Activated CD8-positive, alpha-beta memory T cell treated with anti-CD3 and anti-CD28 coated beads for 24 hours (primary cell): ENCODE measurements at regions not wholly inside any gene's neighbourhood (a gene's known extent, or its start where the extent isn't known, plus 50 kb on each side); places are given as distances from the start of the nearest gene placed in this dataset.
"Not testable (repeated sequence)": the region's sequence is repeated elsewhere in the genome, so short reads cannot be mapped to it uniquely, and the experiment has no call there.

Experiments
- DNase-seq: peaks from one replicate; pipeline ENCODE4 v3.0.0-alpha.2; 2020

DNA sequence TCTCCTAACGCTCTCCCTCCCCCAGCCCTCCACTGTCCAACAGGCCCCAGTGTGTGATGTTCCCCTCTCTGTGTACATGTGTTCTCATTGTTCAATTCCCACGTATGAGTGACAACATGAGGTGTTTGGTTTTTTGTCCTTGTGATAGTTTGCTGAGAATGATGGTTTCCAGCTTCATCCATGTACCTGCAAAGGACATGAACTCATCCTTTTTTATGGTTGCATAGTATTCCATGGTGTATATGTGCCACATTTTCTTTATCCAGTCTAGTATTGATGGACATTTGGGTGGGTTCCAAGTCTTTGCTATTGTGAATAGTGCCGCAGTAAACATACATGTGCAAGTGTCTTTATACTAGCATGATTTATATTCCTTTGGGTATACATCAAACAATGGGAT, 347.4 kb downstream of the MAGEE1 start:
- not testable (repeated sequence) for DNase-seq

DNA sequence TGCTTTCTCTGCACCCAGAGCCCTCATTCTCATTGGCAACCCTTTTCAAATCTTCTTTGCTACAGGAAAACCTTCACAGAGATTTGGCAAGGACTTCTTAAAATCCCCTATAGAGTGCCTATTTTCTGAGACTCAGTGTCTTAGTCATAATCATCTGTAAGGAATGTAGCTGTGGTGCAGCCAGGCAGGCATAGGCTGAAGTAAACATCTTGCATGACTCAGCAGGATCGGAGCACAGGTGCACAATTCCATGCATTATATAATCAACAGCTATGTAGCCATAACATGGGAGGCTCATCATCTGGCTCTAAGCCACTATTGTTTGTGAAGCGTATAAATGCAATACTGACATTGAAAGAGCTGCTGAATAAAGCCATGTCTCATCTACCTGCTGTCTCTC, 368.8 kb downstream of the MAGEE1 start:
- DNase-seq = no peak

GRCh38 chrX:76802708-76803107, 375.2 kb downstream of the MAGEE1 start:
- DNase-seq = no peak

DNA sequence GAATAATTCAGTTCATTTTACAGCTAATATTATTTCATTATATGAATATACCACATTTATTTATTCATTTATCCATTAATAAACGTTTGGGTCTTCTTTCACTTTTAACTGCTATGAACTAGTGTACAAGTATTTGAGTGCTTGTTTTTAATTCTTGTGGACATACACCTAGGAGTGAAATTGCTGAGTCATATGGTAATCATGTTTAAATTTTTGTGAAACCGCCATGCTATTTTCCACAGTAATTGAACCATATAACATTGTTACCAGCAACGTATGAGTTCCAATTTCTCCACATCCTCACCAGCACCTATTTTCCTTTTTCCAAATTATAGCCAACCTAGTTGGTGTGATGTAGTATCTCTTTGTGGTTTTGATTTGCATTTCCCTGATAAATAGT, 388.2 kb downstream of the MAGEE1 start:
- no peak for DNase-seq

- not testable (repeated sequence) for DNase-seq
These were observed 389.8 kb downstream of the MAGEE1 start for GRCh38 chrX:76817279-76817678.

DNA sequence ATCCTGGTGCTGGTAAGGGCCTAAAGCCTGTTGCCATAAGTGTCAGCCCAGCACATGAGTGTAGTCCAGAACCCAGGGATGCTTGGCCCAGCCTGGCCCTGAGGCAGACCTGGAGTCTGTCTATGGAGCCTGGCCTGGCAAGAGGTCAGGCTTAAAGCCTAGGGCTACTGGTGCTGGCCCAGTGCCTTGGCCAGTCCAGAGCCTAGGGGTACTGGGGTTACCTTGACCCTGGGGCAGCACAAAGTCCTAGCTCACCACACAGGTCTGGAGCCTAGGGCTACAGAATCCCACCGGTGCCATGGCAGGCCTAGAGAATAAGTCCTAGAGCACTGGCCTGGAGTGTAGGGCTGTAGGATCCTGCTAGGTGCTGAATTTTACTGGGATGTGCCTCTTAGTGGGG, 393.8 kb downstream of the MAGEE1 start:
- no peak for DNase-seq

DNA sequence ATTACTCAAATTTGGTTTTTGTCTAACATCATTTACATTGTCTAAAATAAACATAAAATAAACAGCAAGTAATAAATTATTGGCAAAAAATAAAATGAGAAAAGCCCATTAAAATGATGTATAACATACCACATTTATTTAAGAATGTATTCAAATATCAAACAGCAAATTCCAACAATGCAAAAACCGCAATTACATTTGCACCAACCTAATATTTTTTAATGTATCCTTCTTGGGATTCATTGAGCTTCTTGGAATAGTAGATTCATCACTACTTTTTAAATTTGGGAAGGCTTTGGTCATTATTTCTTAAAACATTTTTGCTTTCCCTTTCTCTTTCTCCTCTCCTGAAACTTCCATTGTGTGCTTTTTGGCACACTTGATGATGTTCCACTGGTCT, 400.2 kb downstream of the MAGEE1 start:
- DNase-seq = no peak

- not testable (repeated sequence) for DNase-seq
These were observed 413.4 kb downstream of the MAGEE1 start for GRCh38 chrX:76840902-76841301.

DNA sequence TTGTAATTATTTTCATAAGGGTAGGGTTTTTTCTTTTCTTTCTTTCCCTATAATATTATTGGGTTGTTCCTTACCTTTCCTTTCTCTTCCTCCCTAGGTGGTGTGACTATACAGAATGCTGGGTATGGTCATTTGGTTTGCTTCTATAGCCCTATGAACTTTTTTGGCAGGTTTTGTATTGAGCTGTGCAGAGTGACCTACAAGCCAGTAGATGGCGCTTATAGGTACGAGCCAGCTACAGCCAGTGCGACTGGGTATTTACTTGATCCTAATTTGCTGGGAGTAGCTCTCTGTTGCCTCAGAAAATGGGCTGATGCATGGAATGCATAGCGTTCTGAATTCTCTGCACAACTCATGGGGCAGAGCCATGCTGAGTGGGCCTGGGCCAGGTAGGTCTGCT, 423.3 kb downstream of the MAGEE1 start:
- no peak for DNase-seq

DNA sequence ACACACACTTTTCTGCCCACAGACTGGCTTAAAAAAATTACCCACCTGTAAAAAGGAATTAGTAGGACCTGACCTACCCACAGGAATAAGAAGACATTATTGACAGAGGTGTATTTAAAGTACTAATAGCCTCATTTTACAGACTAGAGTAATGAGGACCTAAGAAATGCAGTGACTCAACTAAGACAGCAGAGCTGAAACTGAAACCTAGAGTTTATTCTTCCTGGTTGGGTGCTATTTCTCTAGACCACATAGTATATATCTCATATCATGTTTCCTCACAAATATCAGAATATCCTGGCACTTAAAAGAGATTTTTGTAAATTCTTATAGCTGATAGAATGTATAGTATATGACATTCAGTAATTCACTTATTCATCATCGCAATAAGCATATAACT, 435.0 kb downstream of the MAGEE1 start:
- no peak for DNase-seq

- no peak for DNase-seq
These were observed 466.4 kb downstream of the MAGEE1 start for GRCh38 chrX:76893930-76894329.

GRCh38 chrX:76915836-76916235, 488.3 kb downstream of the MAGEE1 start:
- no peak for DNase-seq

DNA sequence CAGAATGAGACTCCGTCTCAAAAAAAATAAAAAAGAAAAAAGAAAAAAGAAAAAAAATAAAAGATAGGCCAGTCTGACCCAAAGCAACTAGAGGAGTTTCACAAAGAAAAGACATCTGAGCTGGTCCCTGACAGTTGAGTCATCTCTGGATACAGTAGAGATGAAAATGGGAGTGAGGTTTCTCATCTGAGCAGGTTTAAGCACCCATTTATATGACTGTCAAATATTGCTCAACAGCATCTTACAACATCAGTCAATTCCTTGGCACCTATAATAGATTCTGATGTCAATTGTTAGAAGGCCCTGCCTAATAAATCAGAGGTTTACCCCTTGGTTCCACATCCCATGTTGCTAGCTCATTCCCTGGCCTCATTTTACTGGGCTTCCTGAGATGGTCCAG, 490.5 kb downstream of the MAGEE1 start:
- DNase-seq = no peak

GRCh38 chrX:76919761-76920160, 492.3 kb downstream of the MAGEE1 start:
- no peak for DNase-seq

- no peak for DNase-seq
These were observed 493.1 kb downstream of the MAGEE1 start for GRCh38 chrX:76920607-76921006.

- DNase-seq = no peak
These were observed 493.7 kb downstream of the MAGEE1 start for GRCh38 chrX:76921176-76921575.

GRCh38 chrX:76922100-76922499, 494.6 kb downstream of the MAGEE1 start:
- DNase-seq = no peak

GRCh38 chrX:76924616-76925015, 497.1 kb downstream of the MAGEE1 start:
- DNase-seq = not testable (repeated sequence)

GRCh38 chrX:76931518-76931917, 504.0 kb downstream of the MAGEE1 start:
- no peak for DNase-seq

- no peak for DNase-seq
These were observed 489.7 kb upstream of the FGF16 start for GRCh38 chrX:76957485-76957884.

- no peak for DNase-seq
These were observed 475.5 kb upstream of the FGF16 start for GRCh38 chrX:76971393-76972376.

DNA sequence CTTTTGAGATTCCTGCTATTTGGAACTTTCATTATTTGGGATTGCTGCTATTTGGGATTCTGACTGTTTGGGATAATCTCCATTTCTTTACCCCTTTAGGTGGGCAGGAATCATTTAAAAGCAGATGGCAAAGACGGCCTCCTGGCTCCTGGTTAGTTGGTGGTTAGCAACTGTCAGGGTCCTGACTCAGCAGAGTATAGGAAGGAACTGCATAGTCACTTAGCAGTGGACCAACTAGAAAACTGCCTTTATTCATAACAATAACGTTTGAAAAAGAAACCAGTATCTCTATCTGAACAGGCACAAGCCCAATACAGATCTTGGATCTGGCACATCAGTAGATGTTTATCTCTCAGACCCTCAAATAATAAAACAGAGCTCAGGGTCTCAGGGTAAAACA, 469.7 kb upstream of the FGF16 start:
- no peak for DNase-seq

- DNase-seq = no peak
These were observed 459.8 kb upstream of the FGF16 start for GRCh38 chrX:76987381-76987780.

DNA sequence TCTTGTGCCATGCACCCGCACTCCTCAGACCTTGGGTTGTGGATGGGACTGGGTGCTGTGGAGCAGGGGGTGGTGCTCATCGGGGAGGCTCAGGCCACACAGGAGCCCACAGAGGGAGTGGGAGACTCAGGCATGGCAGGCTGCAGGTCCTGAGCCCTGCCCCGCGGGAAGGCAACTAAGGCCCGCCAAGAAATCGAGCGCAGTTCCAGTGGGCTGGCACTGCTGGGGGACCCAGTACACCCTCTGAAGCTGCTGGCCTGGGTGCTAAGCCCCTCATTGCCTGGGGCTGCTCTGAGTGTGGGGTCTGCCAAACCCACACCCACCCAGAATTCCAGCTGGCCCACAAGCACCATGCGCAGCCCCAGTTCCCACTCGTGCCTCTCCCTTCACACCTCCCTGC, 450.5 kb upstream of the FGF16 start:
- no peak for DNase-seq

DNA sequence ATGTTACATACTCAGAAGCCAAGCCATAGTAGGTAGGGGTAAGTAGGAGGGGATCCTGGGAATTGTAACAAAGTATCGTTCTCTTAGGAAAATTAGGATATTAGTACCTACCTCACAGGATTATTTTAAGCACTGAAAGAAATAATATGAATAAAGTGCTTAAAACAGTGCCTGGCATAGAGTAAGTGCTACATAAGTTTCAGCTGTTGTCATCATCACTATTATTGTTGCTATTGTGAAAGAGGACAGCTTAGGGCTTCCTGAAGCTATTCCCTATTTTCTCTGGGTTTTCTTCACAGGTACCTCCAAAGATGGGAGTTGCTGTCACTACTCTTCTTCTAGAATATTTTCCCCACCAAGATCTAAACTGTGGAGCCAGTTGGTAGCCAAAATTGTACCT, 443.7 kb upstream of the FGF16 start:
- DNase-seq = no peak
